Transverse colon (tissue), 4 donors: ENCODE measurements at regions not wholly inside any gene's neighbourhood (a gene's known extent, or its start where the extent isn't known, plus 50 kb on each side); places are given as distances from the start of the nearest gene placed in this dataset.

Source experiments
- DNase-seq: peaks from one replicate; pipeline ENCODE4 v3.0.0-alpha.2; 2019
- H3K27ac ChIP-seq, 4 donors: fragments of 200-600 bp; sonication (generic); 2 replicates each; pipeline ENCODE4 v1.5.1; 2016 to 2018; ENCODE audit warnings: inconsistent platforms in 4 of 4
- H3K27me3 ChIP-seq: fragments of 200-600 bp; sonication (generic); 2 replicates; pipeline ENCODE4 v1.5.1; 2017; ENCODE audit warnings: inconsistent platforms
- H3K36me3 ChIP-seq, 4 donors: fragments of 200-600 bp; sonication (generic); 2 replicates each; pipeline ENCODE4 v1.5.1; 2017 to 2019; ENCODE audit warnings: inconsistent platforms in 4 of 4
- H3K4me1 ChIP-seq, 4 donors: fragments of 200-600 bp; sonication (generic); 2 replicates each; pipeline ENCODE4 v1.5.1; 2017 to 2020; ENCODE audit warnings: inconsistent platforms in 4 of 4
- H3K4me3 ChIP-seq, 4 donors: fragments of 200-600 bp; sonication (generic); 1 replicate in 1 of 4; 2 replicates in 3 of 4; pipeline versions ENCODE4 v1.5.1 to v1.6.1; 2017 to 2019; ENCODE audit warnings: inconsistent platforms in 4 of 4
- H3K9me3 ChIP-seq, 2 donors: fragments of 200-600 bp; sonication (generic); 2 replicates each; pipeline ENCODE4 v1.5.1; 2017 to 2019; ENCODE audit warnings: inconsistent platforms in 2 of 2
- CTCF ChIP-seq, 5 experiments: fragments of 200-600 bp in 3 of 5; fragments of 450-650 bp in 2 of 5; sonication (generic) in 3 of 5; IDR thresholded peaks; 1 replicate in 2 of 5; 2 replicates in 3 of 5; pipeline ENCODE4 v1.5.1; 2016 to 2017; ENCODE audit warnings: antibody characterized with exemption in 5 of 5, inconsistent platforms in 3 of 5, mild to moderate bottlenecking in 2 of 5, moderate library complexity in 1 of 5
- EP300 ChIP-seq: sonication (generic); formaldehyde crosslinking; IDR thresholded peaks from one replicate; pipeline ENCODE4 v1.6.1; 2017; ENCODE audit warnings: antibody characterized with exemption, low read depth
- POLR2A ChIP-seq: fragments of 450-650 bp; IDR thresholded peaks from one replicate; pipeline ENCODE4 v1.6.1; 2016; ENCODE audit warnings: antibody characterized with exemption, mild to moderate bottlenecking, moderate library complexity
- POLR2AphosphoS5 ChIP-seq, 3 donors: sonication (generic); formaldehyde crosslinking; IDR thresholded peaks; one replicate each; pipeline ENCODE4 v1.6.1; 2016; ENCODE audit warnings: antibody characterized with exemption in 3 of 3
- WGBS, 2 donors: methylation state at CpG; one replicate each; pipeline ENCODE4 v1.1.5; 2018; ENCODE audit warnings: low coverage in 1 of 2; 5-methylcytosine and 5-hydroxymethylcytosine counted together
- in situ Hi-C, 4 donors: fragments of 200-750 bp; cut with MboI; loops; one replicate each; pipeline versions ENCODE4 v1.15.0 to v1.15.1; 2017; ENCODE audit warnings: low sequenced_read_pairs in 3 of 4, low pct_ligation_motif_present in 1 of 4, low pct_unique_long_range_greater_than_20kb in 1 of 4
- intact Hi-C: fragments of 100-400 bp; cut with DNase I; formaldehyde crosslinking; loops from one replicate; pipeline ENCODE4 v1.15.1; 2023; ENCODE audit warnings: low total_unique reads

- TF ChIP-seq CTCF (IDR thresholded peaks at IDR 0.05) (no peak), POLR2AphosphoS5 (IDR thresholded peaks at IDR 0.05) (no peak), POLR2A (no peak), EP300 (no peak)
- Histone ChIP-seq H3K27ac (no peak overlapping the region), H3K4me1 (no peaks in the 10 kb centered on the region), H3K9me3 (no peaks in the 10 kb centered on the region), H3K27me3 (no peaks in the 10 kb centered on the region), H3K4me3 (no peak overlapping the region), H3K36me3 (no peaks in the 10 kb centered on the region)
- in situ Hi-C loops (no loop called here), intact Hi-C loops (no loop called here)
- 92 to 100% methylated on average over 2 to 11 of the region's 11 CpGs for WGBS, 2 donors
- DNase-seq, result no peak
These were observed 1177.7 kb upstream of the AUTS2 start for GRCh38 chr7:68420342-68421192.

- H3K27ac ChIP-seq, result no peak overlapping the region
- WGBS, 2 donors, result 90 to 91% methylated on average over 7 of the region's 7 CpGs
- no peaks in the 10 kb centered on the region for H3K9me3 ChIP-seq
- in situ Hi-C loops (no loop called here), intact Hi-C loops (no loop called here)
- no peak for DNase-seq
- H3K4me3 ChIP-seq, result no peak overlapping the region
- H3K4me1 ChIP-seq, result no peaks in the 10 kb centered on the region
- no peaks in the 10 kb centered on the region for H3K27me3 ChIP-seq
- TF ChIP-seq CTCF (IDR thresholded peaks at IDR 0.05) (no peak), POLR2AphosphoS5 (IDR thresholded peaks at IDR 0.05) (no peak), POLR2A (no peak), EP300 (no peak)
- no peaks in the 10 kb centered on the region for H3K36me3 ChIP-seq
These were observed 1176.6 kb upstream of the AUTS2 start for GRCh38 chr7:68421712-68422111.

GRCh38 chr7:68422281-68422680 is 1176.0 kb upstream of the AUTS2 start:
- H3K9me3 ChIP-seq, result no peaks in the 10 kb centered on the region
- no peak for DNase-seq
- TF ChIP-seq POLR2AphosphoS5 (IDR thresholded peaks at IDR 0.05), result no peak
- TF ChIP-seq POLR2A, result no peak
- TF ChIP-seq EP300, result no peak
- H3K27ac ChIP-seq, result no peak overlapping the region
- intact Hi-C loops, result no loop called here
- in situ Hi-C loops, result no loop called here
- H3K4me3 ChIP-seq, result no peak overlapping the region
- 66 to 69% methylated on average over 4 of the region's 4 CpGs for WGBS, 2 donors
- H3K27me3 ChIP-seq, result no peaks in the 10 kb centered on the region
- H3K36me3 ChIP-seq, result no peaks in the 10 kb centered on the region
- H3K4me1 ChIP-seq, result no peaks in the 10 kb centered on the region

GRCh38 chr7:68423356-68423755 is 1174.9 kb upstream of the AUTS2 start:
- H3K27ac ChIP-seq, result no peak overlapping the region
- no peaks in the 10 kb centered on the region for H3K27me3 ChIP-seq
- H3K36me3 ChIP-seq, result no peaks in the 10 kb centered on the region
- DNase-seq, result no peak
- no peak overlapping the region for H3K4me3 ChIP-seq
- H3K4me1 ChIP-seq, result no peaks in the 10 kb centered on the region
- no peak for TF ChIP-seq EP300
- no peak for TF ChIP-seq CTCF (IDR thresholded peaks at IDR 0.05)
- TF ChIP-seq POLR2A, result no peak
- TF ChIP-seq POLR2AphosphoS5 (IDR thresholded peaks at IDR 0.05), result no peak
- H3K9me3 ChIP-seq, result no peaks in the 10 kb centered on the region
- in situ Hi-C loops, result no loop called here
- intact Hi-C loops, result no loop called here
- 80 to 86% methylated on average over 3 to 5 of the region's 5 CpGs for WGBS, 2 donors
